K562 (cell line): ENCODE measurements at regions not wholly inside any gene's neighbourhood (a gene's known extent, or its start where the extent isn't known, plus 50 kb on each side); places are given as distances from the start of the nearest gene placed in this dataset.

Experiments used
- ATAC-seq: fragments of 200-7000 bp; cut with Tn5 transposase; 3 replicates; pipeline ENCODE4 v1.9.1; 2020; ENCODE audit warnings: moderate library complexity
- BruUV-seq: library from RNA; stranded (reverse); fragments of 400-500 nt; replicated peaks from 2 replicates; lab custom pipeline; 2021; lab: Mats Ljungman, UMichigan
- CTCF ChIA-PET: fragments of 300-600 bp; formaldehyde crosslinking; extraction: SDS; loops from one replicate; lab custom pipeline; 2021; ENCODE audit warnings: low intra/inter-chr PET ratio; lab: Yijun Ruan, JAX
- POLR2A ChIA-PET: fragments of 300-600, 350-650 bp; sonication (Branson Sonifier 250); formaldehyde crosslinking; extraction: SDS; loops from one replicate; lab custom pipeline; 2021; ENCODE audit warnings: antibody characterized with exemption, inconsistent platforms; lab: Yijun Ruan, JAX
- DNase-seq, 4 experiments: peaks; one replicate each; pipeline versions ENCODE4 v3.0.0 to v3.0.0-alpha.2; 2011 to 2018; ENCODE audit warnings: low spot score in 3 of 4, mixed read lengths in 3 of 4; ENCODE audit errors: extremely low read depth in 1 of 4
- FAIRE-seq: peaks from 2 replicates; lab custom pipeline; 2011; peaks lifted over from hg19 to GRCh38; lab: Jason Lieb, UNC
- H2AFZ ChIP-seq: 2 replicates; pipeline ENCODE4 v1.6.0; 2011; ENCODE audit warnings: low read depth, low read length, control low read depth, inconsistent platforms
- H3K27ac ChIP-seq: fragments of 200-600 bp; 3 replicates; pipeline ENCODE4 v1.8.0; 2011; ENCODE audit warnings: low read depth, mild to moderate bottlenecking, control low read depth, inconsistent platforms, low read length, moderate library complexity, mixed read lengths; ENCODE audit errors: extremely low read depth
- H3K27me3 ChIP-seq, 2 experiments: fragments of 300-600 bp in 1 of 2; 2 replicates in 1 of 2; 3 replicates in 1 of 2; pipeline versions ENCODE4 v1.6.0 to v1.8.0; 2011; ENCODE audit warnings: inconsistent platforms in 2 of 2, low read length in 2 of 2, mild to moderate bottlenecking in 1 of 2, mixed read lengths in 1 of 2, moderate library complexity in 1 of 2; ENCODE audit not compliant: control insufficient read depth in 2 of 2, insufficient read depth in 2 of 2
- H3K36me3 ChIP-seq: fragments of 300-600 bp; 3 replicates; pipeline ENCODE4 v1.8.0; 2011; ENCODE audit warnings: mild to moderate bottlenecking, low read length, inconsistent platforms; ENCODE audit not compliant: control insufficient read depth, insufficient read depth
- H3K4me1 ChIP-seq, 2 experiments: fragments of 200-600 bp in 1 of 2; replicated peaks in 1 of 2; 2 replicates in 1 of 2; 3 replicates in 1 of 2; pipeline versions ENCODE4 v1.5.1 to v1.8.0; 2011; ENCODE audit warnings: inconsistent platforms in 2 of 2, low read length in 2 of 2, mild to moderate bottlenecking in 1 of 2, mixed read lengths in 1 of 2, moderate library complexity in 1 of 2; ENCODE audit not compliant: control insufficient read depth in 2 of 2, insufficient read depth in 2 of 2
- H3K4me2 ChIP-seq: 2 replicates; pipeline ENCODE4 v1.6.1; 2011; ENCODE audit warnings: low read length, control low read depth, inconsistent platforms, mixed read lengths; ENCODE audit not compliant: insufficient read depth
- H3K4me3 ChIP-seq: fragments of 200-600 bp; sonication (generic), shearing (Covaris generic); 2 replicates; pipeline ENCODE4 v1.5.1; 2016; ENCODE audit warnings: control low read depth, inconsistent platforms
- H3K79me2 ChIP-seq: fragments of 200-600 bp; 3 replicates; pipeline ENCODE4 v1.8.0; 2011; ENCODE audit warnings: low read length, inconsistent platforms; ENCODE audit not compliant: control insufficient read depth, insufficient read depth
- H3K9ac ChIP-seq, 2 experiments: 2 replicates each; pipeline versions ENCODE4 v1.6.0 to v1.6.1; 2011; ENCODE audit warnings: low read depth in 2 of 2, low read length in 2 of 2, control low read depth in 1 of 2, inconsistent platforms in 1 of 2, mild to moderate bottlenecking in 1 of 2, mixed read lengths in 1 of 2; ENCODE audit not compliant: insufficient read depth in 1 of 2
- H3K9me1 ChIP-seq: one replicate; pipeline ENCODE4 v1.6.0; 2011; ENCODE audit warnings: inconsistent platforms, mild to moderate bottlenecking, low read length, moderate library complexity; ENCODE audit not compliant: control insufficient read depth, insufficient read depth
- H3K9me3 ChIP-seq: replicated peaks from 2 replicates; pipeline ENCODE4 v1.5.1; 2011; ENCODE audit warnings: low read depth, low read length, inconsistent platforms; ENCODE audit not compliant: control insufficient read depth, insufficient read depth
- H4K20me1 ChIP-seq: replicated peaks from 2 replicates; pipeline ENCODE4 v1.6.1; 2011; ENCODE audit warnings: low read length, inconsistent platforms, mixed read lengths; ENCODE audit not compliant: control insufficient read depth, insufficient read depth
- HINFP ChIP-seq: fragments of 450-650 bp; conservative IDR thresholded peaks from 2 replicates; pipeline ENCODE4 v1.6.1; 2016; ENCODE audit warnings: missing genetic modification characterization, low read depth, mild to moderate bottlenecking, control low read depth, missing compliant biosample characterization
- KLF10 ChIP-seq: fragments of 250-450 bp; sonication (Bioruptor Pico); IDR thresholded peaks from 2 replicates; pipeline ENCODE4 v1.6.1; 2021; ENCODE audit warnings: matching md5 sums
- NKRF ChIP-seq: fragments of 450-650 bp; IDR thresholded peaks from 2 replicates; pipeline ENCODE4 v1.6.1; 2016; ENCODE audit warnings: borderline replicate concordance
- RBBP5 ChIP-seq: fragments of 200-600 bp; sonication (generic); IDR thresholded peaks from 2 replicates; pipeline ENCODE4 v1.6.1; 2012; ENCODE audit warnings: borderline replicate concordance, mild to moderate bottlenecking, low read length, control low read depth, inconsistent platforms; ENCODE audit not compliant: insufficient read depth, poor library complexity, severe bottlenecking
- SOX6 ChIP-seq: fragments of 450-650 bp; IDR thresholded peaks from 2 replicates; pipeline ENCODE4 v1.6.1; 2014; ENCODE audit warnings: mild to moderate bottlenecking
- SRSF7 ChIP-seq: fragments of 200-400 bp; formaldehyde crosslinking; optimal IDR thresholded peaks from 2 replicates; pipeline ENCODE3; 2017; ENCODE audit warnings: mild to moderate bottlenecking, low read depth, low read length
- ZC3H4 ChIP-seq: sonication (generic); formaldehyde crosslinking; IDR thresholded peaks from 2 replicates; pipeline ENCODE4 v1.9.0; 2021; ENCODE audit warnings: missing genetic modification reagents, borderline replicate concordance
- ZNF146 ChIP-seq: IDR thresholded peaks from one replicate; pipeline ENCODE4 v1.6.1; 2018; ENCODE audit warnings: missing compliant biosample characterization; ENCODE audit not compliant: unreplicated experiment
- ZNF175 ChIP-seq: fragments of 200-800 bp; sonication (Bioruptor generic); IDR thresholded peaks from 2 replicates; pipeline ENCODE4 v1.6.1; 2016; ENCODE audit warnings: low read depth, mild to moderate bottlenecking, missing genetic modification characterization, missing compliant biosample characterization
- ZNF3 ChIP-seq: fragments of 250-450 bp; sonication (Bioruptor Pico); IDR thresholded peaks from 2 replicates; pipeline ENCODE4 v1.5.0; 2021; ENCODE audit warnings: mild to moderate bottlenecking, moderate library complexity
- WGBS: fragments of 100-300 bp; shearing (Covaris generic); methylation state at CpG from one replicate; pipeline ENCODE4 v1.1.6; 2016; ENCODE audit warnings: low coverage, mixed read lengths; ENCODE audit not compliant: insufficient coverage; ENCODE audit errors: missing lambda C conversion rate; 5-methylcytosine and 5-hydroxymethylcytosine counted together
- in situ Hi-C: fragments of 300-500 bp; cut with MboI; formaldehyde crosslinking; loops from 4 replicates; pipeline ENCODE4 v1.15.0; 2018; ENCODE audit warnings: inconsistent platforms, mixed read lengths
- intact Hi-C: fragments of 100-400 bp; cut with micrococcal nuclease; formaldehyde crosslinking; loops from 2 replicates; pipeline ENCODE4 v1.14.2; 2022
- TF ChIP-seq, protein P1 (sequence below): fragments of 250-450 bp; sonication (Bioruptor Pico); IDR thresholded peaks from 2 replicates; pipeline ENCODE4 v1.9.0; 2021; ENCODE audit warnings: mild to moderate bottlenecking, inconsistent platforms
- TF ChIP-seq, protein P2 (sequence below): fragments of 250-450 bp; sonication (Bioruptor Pico); IDR thresholded peaks from 2 replicates; pipeline ENCODE4 v1.4.0; 2020; ENCODE audit warnings: mild to moderate bottlenecking, moderate library complexity, borderline replicate concordance
- TF ChIP-seq, protein P3 (sequence below): fragments of 250-450 bp; sonication (Bioruptor Pico); IDR thresholded peaks from 2 replicates; pipeline ENCODE4 v1.6.1; 2021; ENCODE audit warnings: mild to moderate bottlenecking

- no TSS peak for BruUV-seq
- Histone ChIP-seq H3K4me1 (peaks cover 0 to 10% of the 10 kb centered on the region in 2 experiments; a peak in 2 of 5 replicates), H3K27me3 (peaks cover 13 to 51% of the 10 kb centered on the region in 2 experiments; a peak in 3 of 5 replicates), H2AFZ (no peak overlapping the region), H3K9ac (no peak overlapping the region; a peak in 1 of 4 replicates), H3K79me2 (no peaks in the 10 kb centered on the region), H4K20me1 (peaks cover 12% of the 10 kb centered on the region; the same call in 1 of the 2 replicates), H3K9me1 (no peaks in the 10 kb centered on the region), H3K36me3 (no peaks in the 10 kb centered on the region), H3K4me2 (no peak overlapping the region), H3K9me3 (no peaks in the 10 kb centered on the region), H3K4me3 (no peak overlapping the region), H3K27ac (no peak overlapping the region)
- WGBS: 2% methylated on average over 15 of the region's 15 CpGs
- ChIA-PET CTCF (no interaction called here), POLR2A (no interaction called here)
- FAIRE-seq: no peak
- no peak for DNase-seq
- in situ Hi-C loops: loop anchor here (25.0 kb wide), 1 partner anchor 219 kb away; no protein-coding TSS in a partner anchor
- no peak for ATAC-seq
- intact Hi-C loops: no loop called here
- TF ChIP-seq SRSF7: no peak
- TF ChIP-seq HINFP (tag): no peak
- no peak for TF ChIP-seq ZNF3
- no peak for TF ChIP-seq KLF10 (CRISPR knock-in tag)
- TF ChIP-seq RBBP5: no peak
- no peak for TF ChIP-seq ZNF175 (CRISPR knock-in tag)
- TF ChIP-seq SOX6: no peak
- TF ChIP-seq, protein P1, sequence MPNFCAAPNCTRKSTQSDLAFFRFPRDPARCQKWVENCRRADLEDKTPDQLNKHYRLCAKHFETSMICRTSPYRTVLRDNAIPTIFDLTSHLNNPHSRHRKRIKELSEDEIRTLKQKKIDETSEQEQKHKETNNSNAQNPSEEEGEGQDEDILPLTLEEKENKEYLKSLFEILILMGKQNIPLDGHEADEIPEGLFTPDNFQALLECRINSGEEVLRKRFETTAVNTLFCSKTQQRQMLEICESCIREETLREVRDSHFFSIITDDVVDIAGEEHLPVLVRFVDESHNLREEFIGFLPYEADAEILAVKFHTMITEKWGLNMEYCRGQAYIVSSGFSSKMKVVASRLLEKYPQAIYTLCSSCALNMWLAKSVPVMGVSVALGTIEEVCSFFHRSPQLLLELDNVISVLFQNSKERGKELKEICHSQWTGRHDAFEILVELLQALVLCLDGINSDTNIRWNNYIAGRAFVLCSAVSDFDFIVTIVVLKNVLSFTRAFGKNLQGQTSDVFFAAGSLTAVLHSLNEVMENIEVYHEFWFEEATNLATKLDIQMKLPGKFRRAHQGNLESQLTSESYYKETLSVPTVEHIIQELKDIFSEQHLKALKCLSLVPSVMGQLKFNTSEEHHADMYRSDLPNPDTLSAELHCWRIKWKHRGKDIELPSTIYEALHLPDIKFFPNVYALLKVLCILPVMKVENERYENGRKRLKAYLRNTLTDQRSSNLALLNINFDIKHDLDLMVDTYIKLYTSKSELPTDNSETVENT (CRISPR knock-in tag): no peak
- no peak for TF ChIP-seq ZNF146 (CRISPR knock-in tag)
- TF ChIP-seq, protein P2, sequence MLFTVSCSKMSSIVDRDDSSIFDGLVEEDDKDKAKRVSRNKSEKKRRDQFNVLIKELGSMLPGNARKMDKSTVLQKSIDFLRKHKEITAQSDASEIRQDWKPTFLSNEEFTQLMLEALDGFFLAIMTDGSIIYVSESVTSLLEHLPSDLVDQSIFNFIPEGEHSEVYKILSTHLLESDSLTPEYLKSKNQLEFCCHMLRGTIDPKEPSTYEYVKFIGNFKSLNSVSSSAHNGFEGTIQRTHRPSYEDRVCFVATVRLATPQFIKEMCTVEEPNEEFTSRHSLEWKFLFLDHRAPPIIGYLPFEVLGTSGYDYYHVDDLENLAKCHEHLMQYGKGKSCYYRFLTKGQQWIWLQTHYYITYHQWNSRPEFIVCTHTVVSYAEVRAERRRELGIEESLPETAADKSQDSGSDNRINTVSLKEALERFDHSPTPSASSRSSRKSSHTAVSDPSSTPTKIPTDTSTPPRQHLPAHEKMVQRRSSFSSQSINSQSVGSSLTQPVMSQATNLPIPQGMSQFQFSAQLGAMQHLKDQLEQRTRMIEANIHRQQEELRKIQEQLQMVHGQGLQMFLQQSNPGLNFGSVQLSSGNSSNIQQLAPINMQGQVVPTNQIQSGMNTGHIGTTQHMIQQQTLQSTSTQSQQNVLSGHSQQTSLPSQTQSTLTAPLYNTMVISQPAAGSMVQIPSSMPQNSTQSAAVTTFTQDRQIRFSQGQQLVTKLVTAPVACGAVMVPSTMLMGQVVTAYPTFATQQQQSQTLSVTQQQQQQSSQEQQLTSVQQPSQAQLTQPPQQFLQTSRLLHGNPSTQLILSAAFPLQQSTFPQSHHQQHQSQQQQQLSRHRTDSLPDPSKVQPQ (CRISPR knock-in tag): no peak
- TF ChIP-seq, protein P3, sequence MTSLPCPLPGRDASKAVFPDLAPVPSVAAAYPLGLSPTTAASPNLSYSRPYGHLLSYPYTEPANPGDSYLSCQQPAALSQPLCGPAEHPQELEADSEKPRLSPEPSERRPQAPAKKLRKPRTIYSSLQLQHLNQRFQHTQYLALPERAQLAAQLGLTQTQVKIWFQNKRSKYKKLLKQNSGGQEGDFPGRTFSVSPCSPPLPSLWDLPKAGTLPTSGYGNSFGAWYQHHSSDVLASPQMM (CRISPR knock-in tag): no peak
- no peak for TF ChIP-seq NKRF
- no peak for TF ChIP-seq ZC3H4 (CRISPR knock-in tag)
Observed at GRCh38 chr1:2906620-2907019, 105.1 kb upstream of the TTC34 start.
